ENCODE measurements at regions not wholly inside any gene's neighbourhood (a gene's known extent, or its start where the extent isn't known, plus 50 kb on each side); places are given as distances from the start of the nearest gene placed in this dataset.

- H3K9me2 ChIP-seq (replicated peaks; ENCODE audit: control insufficient read depth, low read length), result no peaks in the 10 kb centered on the region
- H3K36me3 ChIP-seq (ENCODE audit: control insufficient read depth, low read length), result no peaks in the 10 kb centered on the region
- H3K4me1 ChIP-seq (ENCODE audit: control insufficient read depth, low read length), result no peaks in the 10 kb centered on the region
- no peaks in the 10 kb centered on the region for H3K9me3 ChIP-seq (ENCODE audit: control insufficient read depth, insufficient read depth, low read length)
- H3K27me3 ChIP-seq (ENCODE audit: control insufficient read depth, low read length), result no peaks in the 10 kb centered on the region
- H3F3A ChIP-seq (ENCODE audit: control insufficient read depth, insufficient read depth), result no peaks in the 10 kb centered on the region
- TF ChIP-seq EZH2phosphoT487 (IDR thresholded peaks at IDR 0.05; ENCODE audit: borderline replicate concordance, low read length) (no peak), CTCF (IDR thresholded peaks at IDR 0.05; ENCODE audit: low read depth, low read length, poor library complexity, severe bottlenecking) (no peak)
- H3K79me2 ChIP-seq (ENCODE audit: control insufficient read depth, low read length), result no peaks in the 10 kb centered on the region
- H3K27ac ChIP-seq (ENCODE audit: low read depth, low read length), result no peak overlapping the region
- H3K4me3 ChIP-seq (ENCODE audit: low read length), result no peak overlapping the region
- H3K4me2 ChIP-seq (ENCODE audit: low read length), result no peak overlapping the region
- H4K20me1 ChIP-seq (ENCODE audit: control insufficient read depth, insufficient read depth, low read depth, low read length), result no peaks in the 10 kb centered on the region
These were observed 97.7 kb upstream of the MEOX2 start for GRCh38 chr7:15783987-15784693.

GRCh38 chr7:15782656-15783055 lies 96.2 kb upstream of the MEOX2 start:
- H3K27ac ChIP-seq (ENCODE audit: low read depth, low read length), result no peak overlapping the region
- no peaks in the 10 kb centered on the region for H3K4me1 ChIP-seq (ENCODE audit: control insufficient read depth, low read length)
- H4K20me1 ChIP-seq (ENCODE audit: control insufficient read depth, insufficient read depth, low read depth, low read length), result no peaks in the 10 kb centered on the region
- H3K9me3 ChIP-seq (ENCODE audit: control insufficient read depth, insufficient read depth, low read length), result no peaks in the 10 kb centered on the region
- no peaks in the 10 kb centered on the region for H3K36me3 ChIP-seq (ENCODE audit: control insufficient read depth, low read length)
- TF ChIP-seq EZH2phosphoT487 (IDR thresholded peaks at IDR 0.05; ENCODE audit: borderline replicate concordance, low read length), result no peak
- no peak for TF ChIP-seq CTCF (IDR thresholded peaks at IDR 0.05; ENCODE audit: low read depth, low read length, poor library complexity, severe bottlenecking)
- no peaks in the 10 kb centered on the region for H3K27me3 ChIP-seq (ENCODE audit: control insufficient read depth, low read length)
- H3K79me2 ChIP-seq (ENCODE audit: control insufficient read depth, low read length), result no peaks in the 10 kb centered on the region
- H3F3A ChIP-seq (ENCODE audit: control insufficient read depth, insufficient read depth), result no peaks in the 10 kb centered on the region
- no peak overlapping the region for H3K4me3 ChIP-seq (ENCODE audit: low read length)
- no peaks in the 10 kb centered on the region for H3K9me2 ChIP-seq (replicated peaks; ENCODE audit: control insufficient read depth, low read length)
- no peak overlapping the region for H3K4me2 ChIP-seq (ENCODE audit: low read length)

- no peak overlapping the region for H3K4me2 ChIP-seq (ENCODE audit: low read length)
- no peaks in the 10 kb centered on the region for H3F3A ChIP-seq (ENCODE audit: control insufficient read depth, insufficient read depth)
- no peaks in the 10 kb centered on the region for H3K9me2 ChIP-seq (replicated peaks; ENCODE audit: control insufficient read depth, low read length)
- H4K20me1 ChIP-seq (ENCODE audit: control insufficient read depth, insufficient read depth, low read depth, low read length), result no peaks in the 10 kb centered on the region
- no peaks in the 10 kb centered on the region for H3K79me2 ChIP-seq (ENCODE audit: control insufficient read depth, low read length)
- no peaks in the 10 kb centered on the region for H3K36me3 ChIP-seq (ENCODE audit: control insufficient read depth, low read length)
- H3K4me1 ChIP-seq (ENCODE audit: control insufficient read depth, low read length), result no peaks in the 10 kb centered on the region
- H3K27me3 ChIP-seq (ENCODE audit: control insufficient read depth, low read length), result no peaks in the 10 kb centered on the region
- TF ChIP-seq CTCF (IDR thresholded peaks at IDR 0.05; ENCODE audit: low read depth, low read length, poor library complexity, severe bottlenecking) (no peak), EZH2phosphoT487 (IDR thresholded peaks at IDR 0.05; ENCODE audit: borderline replicate concordance, low read length) (no peak)
- H3K4me3 ChIP-seq (ENCODE audit: low read length), result no peak overlapping the region
- H3K9me3 ChIP-seq (ENCODE audit: control insufficient read depth, insufficient read depth, low read length), result no peaks in the 10 kb centered on the region
- no peak overlapping the region for H3K27ac ChIP-seq (ENCODE audit: low read depth, low read length)
These were observed 95.5 kb upstream of the MEOX2 start for GRCh38 chr7:15781944-15782343.

All from DOHH2 (cell line).